ENCODE measurements at regions not wholly inside any gene's neighbourhood (a gene's known extent, or its start where the extent isn't known, plus 50 kb on each side); places are given as distances from the start of the nearest gene placed in this dataset.

- TF ChIP-seq CTCF (IDR thresholded peaks at IDR 0.05) (no peak), POLR2A (IDR thresholded peaks at IDR 0.05) (no peak), EP300 (IDR thresholded peaks at IDR 0.05) (no peak)
Measured at GRCh38 chr9:80790764-80791163, 898.6 kb downstream of the TLE1 start.

Measured in upper lobe of left lung (tissue), 4 donors.